ENCODE measurements at regions not wholly inside any gene's neighbourhood (a gene's known extent, or its start where the extent isn't known, plus 50 kb on each side); places are given as distances from the start of the nearest gene placed in this dataset.

DNA sequence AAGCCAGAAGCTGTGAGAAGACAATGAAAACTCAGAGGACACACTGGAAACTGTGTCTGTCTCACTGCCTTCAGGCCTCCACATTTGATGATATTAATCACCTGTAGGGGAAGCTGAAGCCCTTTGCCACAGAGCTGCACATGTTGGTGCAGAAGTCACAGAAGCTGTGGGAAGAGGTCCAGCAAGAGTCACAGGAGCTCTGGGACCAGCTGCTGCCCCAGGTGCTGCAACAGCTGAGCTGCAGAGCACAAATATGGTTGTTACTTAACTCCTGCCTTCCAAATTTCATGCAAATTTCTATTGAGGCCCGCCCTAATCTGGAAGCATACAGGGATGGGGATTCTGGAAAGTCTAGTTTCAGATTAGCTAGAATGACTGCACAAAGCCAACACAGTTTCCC lies 169.3 kb downstream of the OGFRL1 start:
- Histone ChIP-seq H3K36me3 (no peaks in the 10 kb centered on the region), H3K4me3 (no peak overlapping the region), H3K4me1 (no peaks in the 10 kb centered on the region), H3K27me3 (no peaks in the 10 kb centered on the region), H3K9me3 (no peaks in the 10 kb centered on the region), H3K27ac (no peak overlapping the region)
- TF ChIP-seq POLR2AphosphoS5 (IDR thresholded peaks at IDR 0.05) (no peak), POLR2A (IDR thresholded peaks at IDR 0.05) (no peak), CTCF (IDR thresholded peaks at IDR 0.05) (no peak)
- DNase-seq (ENCODE audit: low spot score in 2 of 2) = no peak
- intact Hi-C loops (cut with DNase I; ENCODE audit: low total_unique reads) = no loop called here

GRCh38 chr6:71459162-71459561 lies 170.6 kb downstream of the OGFRL1 start:
- no peak for TF ChIP-seq POLR2AphosphoS5 (IDR thresholded peaks at IDR 0.05)
- TF ChIP-seq CTCF (IDR thresholded peaks at IDR 0.05) = no peak
- TF ChIP-seq POLR2A (IDR thresholded peaks at IDR 0.05) = no peak
- DNase-seq (ENCODE audit: low spot score in 2 of 2) = no peak
- intact Hi-C loops (cut with DNase I; ENCODE audit: low total_unique reads) = no loop called here
- H3K27me3 ChIP-seq = no peaks in the 10 kb centered on the region
- H3K4me3 ChIP-seq = no peak overlapping the region
- no peaks in the 10 kb centered on the region for H3K4me1 ChIP-seq
- H3K27ac ChIP-seq = no peak overlapping the region
- no peaks in the 10 kb centered on the region for H3K36me3 ChIP-seq
- H3K9me3 ChIP-seq = no peaks in the 10 kb centered on the region

GRCh38 chr6:71460933-71461332 lies 172.3 kb downstream of the OGFRL1 start:
- Histone ChIP-seq H3K36me3 (no peaks in the 10 kb centered on the region), H3K27ac (no peak overlapping the region), H3K9me3 (no peaks in the 10 kb centered on the region), H3K27me3 (no peaks in the 10 kb centered on the region), H3K4me3 (no peak overlapping the region), H3K4me1 (no peaks in the 10 kb centered on the region)
- no peak for TF ChIP-seq CTCF (IDR thresholded peaks at IDR 0.05)
- TF ChIP-seq POLR2A (IDR thresholded peaks at IDR 0.05) = no peak
- TF ChIP-seq POLR2AphosphoS5 (IDR thresholded peaks at IDR 0.05) = no peak
- intact Hi-C loops (cut with DNase I; ENCODE audit: low total_unique reads) = no loop called here
- no peak for DNase-seq (ENCODE audit: low spot score in 2 of 2)

GRCh38 chr6:71463061-71463460 lies 174.4 kb downstream of the OGFRL1 start:
- TF ChIP-seq POLR2A (IDR thresholded peaks at IDR 0.05) (no peak), POLR2AphosphoS5 (IDR thresholded peaks at IDR 0.05) (no peak), CTCF (IDR thresholded peaks at IDR 0.05) (no peak)
- Histone ChIP-seq H3K27ac (peak overlapping the region in 1 of 2 donors; percentile 57), H3K4me1 (no peaks in the 10 kb centered on the region), H3K27me3 (no peaks in the 10 kb centered on the region), H3K9me3 (no peaks in the 10 kb centered on the region), H3K4me3 (no peak overlapping the region), H3K36me3 (no peaks in the 10 kb centered on the region)
- intact Hi-C loops (cut with DNase I; ENCODE audit: low total_unique reads) = no loop called here
- DNase-seq (ENCODE audit: low spot score in 2 of 2) = no peak

GRCh38 chr6:71465096-71465495 lies 176.5 kb downstream of the OGFRL1 start:
- no peaks in the 10 kb centered on the region for H3K36me3 ChIP-seq
- H3K27me3 ChIP-seq = no peaks in the 10 kb centered on the region
- H3K4me3 ChIP-seq = no peak overlapping the region
- DNase-seq (ENCODE audit: low spot score in 2 of 2) = no peak
- no peak overlapping the region for H3K27ac ChIP-seq
- intact Hi-C loops (cut with DNase I; ENCODE audit: low total_unique reads) = no loop called here
- H3K9me3 ChIP-seq = no peaks in the 10 kb centered on the region
- H3K4me1 ChIP-seq = no peaks in the 10 kb centered on the region
- TF ChIP-seq CTCF (IDR thresholded peaks at IDR 0.05) = no peak
- no peak for TF ChIP-seq POLR2A (IDR thresholded peaks at IDR 0.05)
- no peak for TF ChIP-seq POLR2AphosphoS5 (IDR thresholded peaks at IDR 0.05)

Measured in breast epithelium (tissue), 4 donors.